OCI-M1 (cell line): ENCODE measurements at regions not wholly inside any gene's neighbourhood (a gene's known extent, or its start where the extent isn't known, plus 50 kb on each side); places are given as distances from the start of the nearest gene placed in this dataset.

Experiments used
- DNase-seq: peaks from one replicate; lab custom pipeline; 2025; lab: John Stamatoyannopoulos, UW

DNA sequence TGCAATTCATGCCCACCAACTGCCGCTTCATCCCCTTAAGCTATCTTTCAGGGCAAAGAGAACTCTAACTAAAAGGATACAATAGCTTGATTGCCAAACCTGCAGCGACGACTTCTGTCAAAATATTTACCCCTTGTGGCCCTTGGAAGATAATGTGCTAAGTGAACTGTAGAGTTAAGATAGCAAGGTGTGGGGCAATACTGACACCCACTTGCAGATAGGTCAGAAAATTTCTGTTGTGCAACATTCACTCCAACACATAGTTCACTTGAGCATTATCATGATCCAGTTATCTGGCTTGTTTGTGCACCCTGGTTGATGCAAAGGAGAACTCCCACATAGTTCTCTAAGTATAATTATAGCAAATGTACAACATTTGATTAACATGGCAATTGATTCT lies 55.6 kb downstream of the RHOXF2B start:
- DNase-seq: peak; percentile 91

- DNase-seq: no peak
Observed at GRCh38 chrX:120020305-120020704, 57.2 kb downstream of the RHOXF2B start.

GRCh38 chrX:120016068-120016441 lies 61.4 kb downstream of the RHOXF2B start:
- DNase-seq: no peak

GRCh38 chrX:120015145-120016067 lies 62.1 kb downstream of the RHOXF2B start:
- peak; percentile 31 for DNase-seq

DNA sequence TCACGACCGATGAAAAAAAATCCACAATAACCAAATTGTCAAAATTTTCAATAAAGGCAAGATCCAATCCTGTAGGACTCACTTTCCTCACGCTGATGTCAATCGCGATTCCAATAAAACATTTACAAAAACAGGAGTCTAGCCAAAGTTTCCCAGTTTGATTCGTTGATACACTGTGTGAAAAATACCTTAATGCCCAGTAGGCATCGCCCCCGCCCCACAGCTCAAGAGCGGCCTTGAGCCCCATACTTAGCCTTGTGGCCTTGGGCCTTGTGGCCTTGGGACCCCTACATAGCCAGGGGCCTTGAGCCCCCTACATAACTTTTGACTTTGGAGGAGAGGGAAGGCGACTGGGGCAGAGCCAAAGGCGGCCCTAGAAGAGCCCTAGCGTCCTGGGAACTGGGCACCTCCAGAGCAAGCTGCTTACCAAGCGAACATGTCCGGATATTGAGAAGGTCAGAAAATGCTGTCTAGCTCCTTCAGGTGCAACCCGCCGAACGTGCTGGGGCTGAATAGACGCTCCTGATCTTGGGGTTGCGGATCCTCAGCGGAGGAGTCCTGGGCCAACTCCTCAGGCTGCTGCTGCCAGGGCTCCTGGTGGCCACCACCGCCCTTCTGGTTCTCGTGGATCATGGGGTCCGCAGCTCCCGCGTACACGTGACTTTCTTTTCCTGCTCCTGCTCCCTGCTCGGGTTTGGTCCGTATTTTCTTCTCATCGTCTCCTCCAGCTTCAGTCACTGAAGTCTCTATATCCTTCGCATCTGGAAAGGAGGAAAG lies 62.9 kb downstream of the RHOXF2B start:
- DNase-seq: no peak

DNA sequence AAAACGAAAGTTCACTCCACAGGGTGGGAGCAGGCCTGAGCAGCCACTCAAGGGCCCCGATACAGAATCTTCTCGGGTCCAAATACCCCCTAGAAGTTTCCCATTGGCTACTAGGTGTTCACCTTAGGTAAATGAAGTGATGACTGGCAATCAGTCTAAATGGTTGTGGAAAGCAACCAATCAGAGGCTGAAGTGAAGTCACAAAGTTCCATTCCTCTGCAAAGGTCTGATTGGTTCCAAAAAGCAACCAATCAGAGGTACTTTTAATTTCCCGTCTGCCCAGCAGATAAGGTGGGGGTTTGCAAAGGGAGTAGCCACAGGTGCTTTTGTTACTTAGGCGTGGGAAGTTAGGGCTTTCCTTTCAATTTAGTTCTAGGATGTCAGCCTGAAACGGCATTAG lies 58.2 kb upstream of the NKAP start:
- DNase-seq: no peak

GRCh38 chrX:120000490-120001246 lies 57.1 kb upstream of the NKAP start:
- DNase-seq: no peak

- no peak for DNase-seq
Observed at GRCh38 chrX:119999087-119999634, 55.6 kb upstream of the NKAP start.

DNA sequence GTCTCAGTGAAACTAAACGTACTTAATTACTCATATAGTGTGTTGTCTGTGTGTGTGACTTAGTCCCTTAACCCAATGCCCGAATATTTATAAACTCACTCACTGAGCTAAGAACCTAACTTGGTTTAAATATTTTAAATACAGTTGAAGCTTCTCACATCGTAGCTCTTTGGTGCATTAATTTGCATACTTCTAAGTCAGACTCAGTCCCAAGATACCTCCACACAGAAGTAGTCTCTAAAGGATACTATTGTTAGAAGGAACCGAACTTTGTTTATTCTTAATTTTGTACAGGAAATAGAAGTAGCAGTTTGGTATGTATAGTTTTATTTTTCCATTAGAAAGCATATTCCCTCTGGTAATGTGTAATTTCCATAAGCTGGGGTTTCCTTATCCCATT lies 54.0 kb upstream of the NKAP start:
- DNase-seq: no peak

- no peak for DNase-seq
Observed at GRCh38 chrX:119996600-119997524, 53.3 kb upstream of the NKAP start.

GRCh38 chrX:119996069-119996468 lies 52.5 kb upstream of the NKAP start:
- no peak for DNase-seq
